Adrenal gland (tissue), 9 donors: ENCODE measurements at regions not wholly inside any gene's neighbourhood (a gene's known extent, or its start where the extent isn't known, plus 50 kb on each side); places are given as distances from the start of the nearest gene placed in this dataset.

Experiments
- DNase-seq, 7 donors: peaks; one replicate each; pipeline ENCODE4 v3.0.0-alpha.2; 2019 to 2020
- H3K27ac ChIP-seq, 5 donors: fragments of 200-600 bp; sonication (generic) in 4 of 5; 1 replicate in 3 of 5; 2 replicates in 2 of 5; pipeline versions ENCODE4 v1.5.1 to v1.8.0; 2016 to 2020; ENCODE audit warnings: mild to moderate bottlenecking in 1 of 5
- H3K27me3 ChIP-seq: fragments of 200-600 bp; 2 replicates; pipeline ENCODE4 v1.8.0; 2021
- H3K36me3 ChIP-seq, 2 donors: fragments of 200-600 bp; replicated peaks in 1 of 2; 1 replicate in 1 of 2; 2 replicates in 1 of 2; pipeline versions ENCODE4 v1.5.1 to v1.8.0; 2018 to 2022
- H3K4me1 ChIP-seq, 2 donors: fragments of 200-600 bp; replicated peaks in 1 of 2; 1 replicate in 1 of 2; 2 replicates in 1 of 2; pipeline versions ENCODE4 v1.5.1 to v1.8.0; 2018 to 2021
- H3K4me3 ChIP-seq, 4 donors: fragments of 200-600 bp; sonication (generic) in 3 of 4; one replicate each; pipeline ENCODE4 v1.5.1; 2016 to 2018
- H3K9me3 ChIP-seq, 3 donors: fragments of 200-600 bp; sonication (generic) in 1 of 3; replicated peaks in 1 of 3; 1 replicate in 2 of 3; 2 replicates in 1 of 3; pipeline versions ENCODE4 v1.5.1 to v1.8.0; 2016 to 2021
- POLR2A ChIP-seq, 2 donors: fragments of 450-650 bp; IDR thresholded peaks; one replicate each; pipeline ENCODE4 v1.6.1; 2017; ENCODE audit warnings: antibody characterized with exemption in 2 of 2, mild to moderate bottlenecking in 2 of 2, moderate library complexity in 1 of 2
- WGBS, 4 donors: extraction: QIAGEN DNeasy Blood & Tissue Kit in 2 of 4; methylation state at CpG; one replicate each; pipeline versions ENCODE4 v1.1.5 to v1.1.7; 2013 to 2017; 5-methylcytosine and 5-hydroxymethylcytosine counted together
- intact Hi-C, 2 donors: fragments of 100-400 bp; cut with DNase I; formaldehyde crosslinking; loops; one replicate each; pipeline versions ENCODE4 v1.14.1 to v1.15.0; 2022 to 2023
- TF ChIP-seq, protein P1 (sequence below), 6 experiments: fragments of 450-650 bp in 4 of 6; fragments of 200-600 bp in 2 of 6; sonication (generic) in 1 of 6; IDR thresholded peaks; 1 replicate in 5 of 6; 2 replicates in 1 of 6; pipeline versions ENCODE4 v1.5.1 to v1.8.0; 2016 to 2021; ENCODE audit warnings: antibody characterized with exemption in 6 of 6, mild to moderate bottlenecking in 2 of 6, moderate library complexity in 1 of 6
- donor health status: healthy with polysubstance abuse.
- donor health status: Bipolar disorder and iron deficiency.
- donor health status: DM: yes; HTN: yes; CAD: no.
- donor health status: DM: no; HTN: no; CAD: no.
- donor health status: DM: no; HTN: no; CAD: no.

GRCh38 chr13:44044547-44045179 is 165.0 kb downstream of the LACC1 start:
- Histone ChIP-seq H3K9me3 (no peaks in the 10 kb centered on the region), H3K36me3 (no peaks in the 10 kb centered on the region), H3K27ac (no peak overlapping the region), H3K27me3 (no peaks in the 10 kb centered on the region), H3K4me1 (no peaks in the 10 kb centered on the region), H3K4me3 (no peak overlapping the region)
- DNase-seq, result no peak
- WGBS, 4 donors, result 85 to 91% (median 88%) methylated on average over 6 of the region's 6 CpGs
- TF ChIP-seq, protein P1, sequence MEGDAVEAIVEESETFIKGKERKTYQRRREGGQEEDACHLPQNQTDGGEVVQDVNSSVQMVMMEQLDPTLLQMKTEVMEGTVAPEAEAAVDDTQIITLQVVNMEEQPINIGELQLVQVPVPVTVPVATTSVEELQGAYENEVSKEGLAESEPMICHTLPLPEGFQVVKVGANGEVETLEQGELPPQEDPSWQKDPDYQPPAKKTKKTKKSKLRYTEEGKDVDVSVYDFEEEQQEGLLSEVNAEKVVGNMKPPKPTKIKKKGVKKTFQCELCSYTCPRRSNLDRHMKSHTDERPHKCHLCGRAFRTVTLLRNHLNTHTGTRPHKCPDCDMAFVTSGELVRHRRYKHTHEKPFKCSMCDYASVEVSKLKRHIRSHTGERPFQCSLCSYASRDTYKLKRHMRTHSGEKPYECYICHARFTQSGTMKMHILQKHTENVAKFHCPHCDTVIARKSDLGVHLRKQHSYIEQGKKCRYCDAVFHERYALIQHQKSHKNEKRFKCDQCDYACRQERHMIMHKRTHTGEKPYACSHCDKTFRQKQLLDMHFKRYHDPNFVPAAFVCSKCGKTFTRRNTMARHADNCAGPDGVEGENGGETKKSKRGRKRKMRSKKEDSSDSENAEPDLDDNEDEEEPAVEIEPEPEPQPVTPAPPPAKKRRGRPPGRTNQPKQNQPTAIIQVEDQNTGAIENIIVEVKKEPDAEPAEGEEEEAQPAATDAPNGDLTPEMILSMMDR (IDR thresholded peaks at IDR 0.05), result no peak
- no peak for TF ChIP-seq POLR2A (IDR thresholded peaks at IDR 0.05)
- intact Hi-C loops, result loop anchor here (5.0 kb wide), 2 partner anchors 137 to 393 kb away; no protein-coding TSS in a partner anchor

- no peak overlapping the region for H3K27ac ChIP-seq
- no peak overlapping the region for H3K4me3 ChIP-seq
- H3K36me3 ChIP-seq, result no peaks in the 10 kb centered on the region
- 60 to 91% (median 87%) methylated on average over 1 to 3 of the region's 3 CpGs for WGBS, 4 donors
- intact Hi-C loops, result loop anchor here (5.0 kb wide), 2 partner anchors 138 to 392 kb away; no protein-coding TSS in a partner anchor
- H3K4me1 ChIP-seq, result no peaks in the 10 kb centered on the region
- DNase-seq, result peak in 1 of 7 donors; percentile 72
- H3K27me3 ChIP-seq, result no peaks in the 10 kb centered on the region
- no peak for TF ChIP-seq POLR2A (IDR thresholded peaks at IDR 0.05)
- TF ChIP-seq, protein P1 (IDR thresholded peaks at IDR 0.05), result no peak
- H3K9me3 ChIP-seq, result no peaks in the 10 kb centered on the region
These were observed 165.5 kb downstream of the LACC1 start for GRCh38 chr13:44045180-44045562.

GRCh38 chr13:44046428-44046827 is 166.7 kb downstream of the LACC1 start:
- WGBS, 4 donors, result 70 to 80% (median 74%) methylated on average over 5 of the region's 5 CpGs
- Histone ChIP-seq H3K27me3 (peaks cover 2% of the 10 kb centered on the region), H3K36me3 (no peaks in the 10 kb centered on the region), H3K4me3 (no peak overlapping the region), H3K9me3 (no peaks in the 10 kb centered on the region), H3K27ac (no peak overlapping the region), H3K4me1 (no peaks in the 10 kb centered on the region)
- DNase-seq, result no peak
- TF ChIP-seq, protein P1 (IDR thresholded peaks at IDR 0.05), result no peak
- no peak for TF ChIP-seq POLR2A (IDR thresholded peaks at IDR 0.05)
- intact Hi-C loops, result loop anchor here (5.0 kb wide), 2 partner anchors 139 to 391 kb away; no protein-coding TSS in a partner anchor

DNA sequence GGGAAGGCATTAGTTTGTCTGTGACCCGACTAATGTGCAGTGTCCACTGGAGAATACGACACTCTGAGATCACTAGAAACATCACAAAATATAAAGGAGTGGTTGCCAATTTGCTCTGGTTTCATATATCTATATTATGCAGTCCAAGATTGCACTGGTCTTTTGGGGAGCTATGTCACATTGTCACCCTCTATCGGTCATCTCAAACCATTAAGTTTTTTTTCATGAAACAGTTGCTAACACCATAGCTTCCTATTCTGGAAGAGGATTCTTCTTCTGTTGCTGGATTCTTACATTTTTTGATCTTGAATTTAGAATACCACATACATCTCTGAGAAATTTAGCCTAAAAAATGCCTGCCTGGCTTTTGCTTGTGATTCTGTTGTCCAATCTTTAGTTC is 168.6 kb downstream of the LACC1 start:
- Histone ChIP-seq H3K4me1 (no peaks in the 10 kb centered on the region), H3K27me3 (peaks cover 5% of the 10 kb centered on the region), H3K36me3 (no peaks in the 10 kb centered on the region), H3K9me3 (no peaks in the 10 kb centered on the region), H3K4me3 (no peak overlapping the region), H3K27ac (no peak overlapping the region)
- 79 to 86% (median 83%) methylated on average over 3 of the region's 3 CpGs for WGBS, 4 donors
- intact Hi-C loops, result loop anchor here (5.0 kb wide), 2 partner anchors 141 to 389 kb away; no protein-coding TSS in a partner anchor
- DNase-seq, result no peak
- TF ChIP-seq POLR2A (IDR thresholded peaks at IDR 0.05), result no peak
- TF ChIP-seq, protein P1 (IDR thresholded peaks at IDR 0.05), result peak in 2 of 6 experiments; percentile 13 to 16
